ENCODE measurements at regions not wholly inside any gene's neighbourhood (a gene's known extent, or its start where the extent isn't known, plus 50 kb on each side); places are given as distances from the start of the nearest gene placed in this dataset.

DNA sequence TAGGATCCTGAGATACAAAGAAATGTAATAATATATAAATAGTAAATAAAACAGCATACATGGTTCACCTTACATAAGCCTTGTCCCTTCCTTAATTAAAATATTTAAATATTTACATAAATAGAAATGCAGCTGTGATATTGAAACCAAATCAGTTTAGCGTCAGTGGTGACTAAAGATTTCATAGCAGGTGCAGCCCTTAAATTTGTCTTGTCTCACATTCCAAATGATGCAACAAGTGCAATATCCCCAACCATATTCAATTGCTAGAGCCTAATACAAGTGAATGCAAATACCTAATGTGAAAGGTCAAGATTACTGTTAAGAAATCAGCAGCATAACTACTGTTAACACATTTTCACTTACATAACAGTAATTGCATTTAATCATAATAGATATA, 539.5 kb downstream of the NYAP2 start:
- TF ChIP-seq POLR2AphosphoS5 (IDR thresholded peaks at IDR 0.05; ENCODE audit: low read depth, low read length): no peak
- TF ChIP-seq TAF1 (IDR thresholded peaks at IDR 0.05; ENCODE audit: low read depth, low read length): no peak
- no peak for TF ChIP-seq POLR2A (IDR thresholded peaks at IDR 0.05; ENCODE audit: low read depth, low read length)
- no peak for TF ChIP-seq SPI1 (IDR thresholded peaks at IDR 0.05; ENCODE audit: low read depth, low read length)
